K562 (cell line): ENCODE measurements at regions not wholly inside any gene's neighbourhood (a gene's known extent, or its start where the extent isn't known, plus 50 kb on each side); places are given as distances from the start of the nearest gene placed in this dataset.

Experiments used
- CTCF ChIP-seq, 3 experiments: IDR thresholded peaks in 2 of 3; conservative IDR thresholded peaks in 1 of 3; 2 replicates each; pipeline ENCODE4 v1.5.1; 2011 to 2012; ENCODE audit warnings: low read length in 3 of 3, mild to moderate bottlenecking in 3 of 3, control low read depth in 2 of 3, improper control_type of control experiment in 1 of 3, inconsistent platforms in 1 of 3, low read depth in 1 of 3, mixed read lengths in 1 of 3, moderate library complexity in 1 of 3; ENCODE audit not compliant: insufficient read depth in 2 of 3
- CTCFL ChIP-seq: IDR thresholded peaks from 2 replicates; pipeline ENCODE4 v1.6.1; 2011; ENCODE audit warnings: borderline replicate concordance, low read depth, mild to moderate bottlenecking, moderate library complexity, low read length; ENCODE audit not compliant: insufficient read depth, poor library complexity, severe bottlenecking
- ELF4 ChIP-seq: fragments of 450-650 bp; formaldehyde crosslinking; IDR thresholded peaks from 2 replicates; pipeline ENCODE4 v1.4.0; 2022; ENCODE audit warnings: missing genetic modification characterization
- LEF1 ChIP-seq: fragments of 450-650 bp; IDR thresholded peaks from 2 replicates; pipeline ENCODE4 v1.6.1; 2016; ENCODE audit warnings: mild to moderate bottlenecking
- NONO ChIP-seq, 2 experiments: fragments of 200-400 bp in 1 of 2; fragments of 450-650 bp in 1 of 2; formaldehyde crosslinking in 1 of 2; IDR thresholded peaks; 2 replicates each; pipeline ENCODE4 v1.6.1; 2017; ENCODE audit warnings: low read depth in 2 of 2, mild to moderate bottlenecking in 2 of 2, moderate library complexity in 2 of 2, low read length in 1 of 2
- YY1 ChIP-seq, 3 experiments: IDR thresholded peaks; 2 replicates each; pipeline ENCODE4 v1.6.1; 2011; ENCODE audit warnings: low read length in 2 of 3, mild to moderate bottlenecking in 2 of 3, moderate library complexity in 2 of 3, borderline replicate concordance in 1 of 3, control low read depth in 1 of 3, low read depth in 1 of 3; ENCODE audit not compliant: insufficient read depth in 3 of 3, insufficient replicate concordance in 2 of 3, control insufficient read depth in 1 of 3, insufficient read length in 1 of 3; ENCODE audit errors: extremely low read depth in 1 of 3
- ZNF253 ChIP-seq: fragments of 250-450 bp; sonication (Bioruptor Pico); conservative IDR thresholded peaks from 2 replicates; pipeline ENCODE4 v1.6.1; 2021; ENCODE audit warnings: mild to moderate bottlenecking
- ZNF780A ChIP-seq: fragments of 250-450 bp; sonication (Bioruptor Pico); IDR thresholded peaks from 2 replicates; pipeline ENCODE4 v1.5.0; 2021; ENCODE audit warnings: mild to moderate bottlenecking
- TF ChIP-seq, protein P1 (sequence below), 2 experiments: fragments of 450-650 bp; conservative IDR thresholded peaks; 2 replicates each; pipeline ENCODE4 v1.6.1; 2017; ENCODE audit warnings: mild to moderate bottlenecking in 2 of 2, moderate library complexity in 2 of 2

DNA sequence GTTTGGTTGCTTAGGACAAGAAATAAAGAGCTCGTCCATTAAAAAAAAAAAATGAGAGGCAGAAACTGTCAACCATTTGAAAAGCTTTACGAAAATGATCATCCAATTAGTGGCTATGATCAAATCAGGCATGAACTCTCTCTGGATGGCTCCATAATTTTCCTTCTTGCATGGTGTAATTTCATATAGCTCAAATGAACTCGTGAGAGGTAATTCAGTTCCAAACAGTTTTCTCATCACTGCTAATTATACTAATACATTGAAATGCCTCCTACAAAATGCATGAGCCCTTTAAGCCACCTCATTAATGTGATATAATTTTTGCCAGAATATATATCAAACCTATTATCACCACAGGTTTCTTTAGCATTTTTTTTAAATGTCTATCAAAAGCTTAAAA, 239.5 kb upstream of the MEIS2 start:
- TF ChIP-seq YY1 (IDR thresholded peaks at IDR 0.05; ENCODE audit: borderline replicate concordance in 1 of 3, control insufficient read depth in 1 of 3, extremely low read depth in 1 of 3, insufficient read depth in 3 of 3, insufficient read length in 1 of 3, insufficient replicate concordance in 2 of 3, low read depth in 1 of 3, low read length in 2 of 3) (no peak), ZNF780A (no peak), ELF4 (no peak), CTCFL (no peak), LEF1 (no peak), CTCF (IDR thresholded peaks at IDR 0.05 in 2 of 3, conservative IDR thresholded peaks at IDR 0.05 in 1 of 3; ENCODE audit: insufficient read depth in 2 of 3, low read depth in 1 of 3, low read length in 3 of 3) (no peak), ZNF253 (CRISPR knock-in tag) (no peak), NONO (IDR thresholded peaks at IDR 0.05; ENCODE audit: low read depth in 2 of 2, low read length in 1 of 2) (no peak)
- TF ChIP-seq, protein P1, sequence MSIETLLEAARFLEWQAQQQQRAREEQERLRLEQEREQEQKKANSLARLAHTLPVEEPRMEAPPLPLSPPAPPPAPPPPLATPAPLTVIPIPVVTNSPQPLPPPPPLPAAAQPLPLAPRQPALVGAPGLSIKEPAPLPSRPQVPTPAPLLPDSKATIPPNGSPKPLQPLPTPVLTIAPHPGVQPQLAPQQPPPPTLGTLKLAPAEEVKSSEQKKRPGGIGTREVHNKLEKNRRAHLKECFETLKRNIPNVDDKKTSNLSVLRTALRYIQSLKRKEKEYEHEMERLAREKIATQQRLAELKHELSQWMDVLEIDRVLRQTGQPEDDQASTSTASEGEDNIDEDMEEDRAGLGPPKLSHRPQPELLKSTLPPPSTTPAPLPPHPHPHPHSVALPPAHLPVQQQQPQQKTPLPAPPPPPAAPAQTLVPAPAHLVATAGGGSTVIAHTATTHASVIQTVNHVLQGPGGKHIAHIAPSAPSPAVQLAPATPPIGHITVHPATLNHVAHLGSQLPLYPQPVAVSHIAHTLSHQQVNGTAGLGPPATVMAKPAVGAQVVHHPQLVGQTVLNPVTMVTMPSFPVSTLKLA (conservative IDR thresholded peaks at IDR 0.05), result no peak
